Smooth muscle cell (in vitro differentiated cells): ENCODE measurements at regions not wholly inside any gene's neighbourhood (a gene's known extent, or its start where the extent isn't known, plus 50 kb on each side); places are given as distances from the start of the nearest gene placed in this dataset.

ENCODE experiments used
- DNase-seq: peaks from one replicate; lab custom pipeline; 2025; ENCODE audit not compliant: unreplicated experiment; lab: John Stamatoyannopoulos, UW
- H2AFZ ChIP-seq: fragments of 200-600 bp; sonication (generic); 2 replicates; pipeline ENCODE4 v1.6.0; 2016; ENCODE audit warnings: antibody characterized with exemption, low read depth, mild to moderate bottlenecking
- H3F3A ChIP-seq: fragments of 200-600 bp; sonication (generic); 2 replicates; pipeline ENCODE4 v1.6.0; 2017; ENCODE audit warnings: antibody characterized with exemption, low read depth
- H3K27ac ChIP-seq: fragments of 200-600 bp; sonication (generic); 2 replicates; pipeline ENCODE4 v1.5.1; 2016; ENCODE audit warnings: low read depth, mild to moderate bottlenecking
- H3K27me3 ChIP-seq: fragments of 200-600 bp; sonication (generic); 2 replicates; pipeline ENCODE4 v1.6.1; 2016; ENCODE audit warnings: low read depth, mild to moderate bottlenecking
- H3K36me3 ChIP-seq: fragments of 200-600 bp; sonication (generic); 2 replicates; pipeline ENCODE4 v1.5.1; 2016; ENCODE audit warnings: low read depth
- H3K4me1 ChIP-seq: fragments of 200-600 bp; sonication (generic); 2 replicates; pipeline ENCODE4 v1.5.1; 2016; ENCODE audit warnings: low read depth
- H3K4me2 ChIP-seq: fragments of 200-600 bp; sonication (generic); 2 replicates; pipeline ENCODE4 v1.6.0; 2016; ENCODE audit warnings: mild to moderate bottlenecking
- H3K4me3 ChIP-seq: fragments of 200-600 bp; sonication (generic); 2 replicates; pipeline ENCODE4 v1.5.1; 2016; ENCODE audit warnings: mild to moderate bottlenecking
- H3K79me2 ChIP-seq: fragments of 200-600 bp; sonication (generic); 2 replicates; pipeline ENCODE4 v1.6.0; 2016; ENCODE audit warnings: low read depth, mild to moderate bottlenecking
- H3K9ac ChIP-seq: fragments of 200-600 bp; sonication (generic); 2 replicates; pipeline ENCODE4 v1.6.0; 2016; ENCODE audit warnings: low read depth
- H3K9me3 ChIP-seq: fragments of 200-600 bp; sonication (generic); replicated peaks from 2 replicates; pipeline ENCODE4 v1.5.1; 2016; ENCODE audit warnings: low read depth
- H4K20me1 ChIP-seq: fragments of 200-600 bp; sonication (generic); 2 replicates; pipeline ENCODE4 v1.6.0; 2016; ENCODE audit warnings: low read depth
- WGBS: methylation state at CpG from one replicate; pipeline ENCODE4 v1.1.7; 2016; ENCODE audit warnings: low lambda C conversion rate; 5-methylcytosine and 5-hydroxymethylcytosine counted together
- TF ChIP-seq, protein P1 (sequence below): fragments of 200-600 bp; sonication (generic); IDR thresholded peaks from 2 replicates; pipeline ENCODE4 v1.5.1; 2017; ENCODE audit warnings: borderline replicate concordance, mild to moderate bottlenecking, antibody characterized with exemption; ENCODE audit not compliant: insufficient read depth, poor library complexity, severe bottlenecking

DNA sequence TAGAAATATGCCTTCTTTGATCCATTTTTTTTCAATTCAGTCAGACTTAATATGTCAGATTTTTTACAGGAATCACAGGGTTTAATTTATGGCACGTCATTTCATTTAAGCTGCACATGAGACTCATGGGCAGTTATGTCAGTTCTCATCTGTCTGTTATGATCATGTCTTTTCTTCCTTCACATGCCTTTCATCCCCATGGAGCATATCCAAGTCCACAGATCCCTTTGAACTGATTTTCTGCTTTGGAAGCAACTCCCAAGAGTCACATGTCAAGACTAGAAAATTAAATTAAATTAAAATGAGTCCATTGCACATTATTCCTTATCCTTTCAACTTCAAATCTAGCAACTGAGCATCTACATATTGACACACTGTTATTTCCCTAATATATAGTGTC lies 1274.0 kb upstream of the C9orf72 start:
- no peaks in the 10 kb centered on the region for H3K36me3 ChIP-seq
- H3K27ac ChIP-seq: no peak overlapping the region
- peaks cover 5% of the 10 kb centered on the region for H3K4me1 ChIP-seq
- no peaks in the 10 kb centered on the region for H3F3A ChIP-seq
- 93% methylated on average over 1 of the region's 1 CpG for WGBS
- H3K4me3 ChIP-seq: no peak overlapping the region
- H4K20me1 ChIP-seq: no peaks in the 10 kb centered on the region
- no peaks in the 10 kb centered on the region for H3K27me3 ChIP-seq
- H3K9me3 ChIP-seq: no peaks in the 10 kb centered on the region
- DNase-seq: no peak
- no peak overlapping the region for H3K4me2 ChIP-seq
- no peak overlapping the region for H3K9ac ChIP-seq
- no peak overlapping the region for H2AFZ ChIP-seq
- no peaks in the 10 kb centered on the region for H3K79me2 ChIP-seq
- TF ChIP-seq, protein P1, sequence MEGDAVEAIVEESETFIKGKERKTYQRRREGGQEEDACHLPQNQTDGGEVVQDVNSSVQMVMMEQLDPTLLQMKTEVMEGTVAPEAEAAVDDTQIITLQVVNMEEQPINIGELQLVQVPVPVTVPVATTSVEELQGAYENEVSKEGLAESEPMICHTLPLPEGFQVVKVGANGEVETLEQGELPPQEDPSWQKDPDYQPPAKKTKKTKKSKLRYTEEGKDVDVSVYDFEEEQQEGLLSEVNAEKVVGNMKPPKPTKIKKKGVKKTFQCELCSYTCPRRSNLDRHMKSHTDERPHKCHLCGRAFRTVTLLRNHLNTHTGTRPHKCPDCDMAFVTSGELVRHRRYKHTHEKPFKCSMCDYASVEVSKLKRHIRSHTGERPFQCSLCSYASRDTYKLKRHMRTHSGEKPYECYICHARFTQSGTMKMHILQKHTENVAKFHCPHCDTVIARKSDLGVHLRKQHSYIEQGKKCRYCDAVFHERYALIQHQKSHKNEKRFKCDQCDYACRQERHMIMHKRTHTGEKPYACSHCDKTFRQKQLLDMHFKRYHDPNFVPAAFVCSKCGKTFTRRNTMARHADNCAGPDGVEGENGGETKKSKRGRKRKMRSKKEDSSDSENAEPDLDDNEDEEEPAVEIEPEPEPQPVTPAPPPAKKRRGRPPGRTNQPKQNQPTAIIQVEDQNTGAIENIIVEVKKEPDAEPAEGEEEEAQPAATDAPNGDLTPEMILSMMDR: no peak

DNA sequence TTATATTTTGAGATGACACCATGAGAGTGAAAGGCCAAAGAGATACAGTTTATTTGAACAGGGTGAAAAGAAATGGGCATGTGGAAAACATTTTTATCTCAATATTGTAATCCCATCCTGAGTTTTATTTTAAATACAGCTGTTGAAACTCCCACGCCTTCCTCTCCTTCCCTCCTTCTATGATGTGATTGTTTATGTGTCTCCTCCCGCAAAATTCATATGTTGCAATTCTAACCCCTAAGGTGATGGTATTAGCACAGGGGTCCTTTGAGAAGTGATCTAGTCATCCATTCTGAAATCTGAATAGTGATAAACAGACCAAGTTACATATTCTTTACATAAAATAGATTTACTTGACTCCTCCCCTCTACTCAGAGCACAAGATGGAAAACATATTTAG lies 1275.4 kb upstream of the C9orf72 start:
- H3K4me3 ChIP-seq: no peak overlapping the region
- H3K27ac ChIP-seq: peak overlapping the region; percentile 62
- WGBS: 46% methylated on average over 2 of the region's 2 CpGs
- no peak for DNase-seq
- no peaks in the 10 kb centered on the region for H3K36me3 ChIP-seq
- H4K20me1 ChIP-seq: no peaks in the 10 kb centered on the region
- H3K79me2 ChIP-seq: no peaks in the 10 kb centered on the region
- H3K9me3 ChIP-seq: no peaks in the 10 kb centered on the region
- H2AFZ ChIP-seq: no peak overlapping the region
- no peaks in the 10 kb centered on the region for H3F3A ChIP-seq
- no peaks in the 10 kb centered on the region for H3K27me3 ChIP-seq
- no peak overlapping the region for H3K9ac ChIP-seq
- TF ChIP-seq, protein P1: no peak
- peaks cover 5% of the 10 kb centered on the region for H3K4me1 ChIP-seq
- peak overlapping the region; percentile 60 for H3K4me2 ChIP-seq

GRCh38 chr9:28853477-28853876 lies 1280.2 kb upstream of the C9orf72 start:
- no peak overlapping the region for H2AFZ ChIP-seq
- 73% methylated on average over 4 of the region's 4 CpGs for WGBS
- no peak overlapping the region for H3K27ac ChIP-seq
- TF ChIP-seq, protein P1: no peak
- H3K36me3 ChIP-seq: no peaks in the 10 kb centered on the region
- no peaks in the 10 kb centered on the region for H4K20me1 ChIP-seq
- no peak for DNase-seq
- H3K79me2 ChIP-seq: no peaks in the 10 kb centered on the region
- H3K9ac ChIP-seq: no peak overlapping the region
- no peaks in the 10 kb centered on the region for H3K27me3 ChIP-seq
- no peaks in the 10 kb centered on the region for H3F3A ChIP-seq
- H3K9me3 ChIP-seq: no peaks in the 10 kb centered on the region
- H3K4me3 ChIP-seq: no peak overlapping the region
- no peak overlapping the region for H3K4me2 ChIP-seq
- H3K4me1 ChIP-seq: peaks cover 4% of the 10 kb centered on the region

DNA sequence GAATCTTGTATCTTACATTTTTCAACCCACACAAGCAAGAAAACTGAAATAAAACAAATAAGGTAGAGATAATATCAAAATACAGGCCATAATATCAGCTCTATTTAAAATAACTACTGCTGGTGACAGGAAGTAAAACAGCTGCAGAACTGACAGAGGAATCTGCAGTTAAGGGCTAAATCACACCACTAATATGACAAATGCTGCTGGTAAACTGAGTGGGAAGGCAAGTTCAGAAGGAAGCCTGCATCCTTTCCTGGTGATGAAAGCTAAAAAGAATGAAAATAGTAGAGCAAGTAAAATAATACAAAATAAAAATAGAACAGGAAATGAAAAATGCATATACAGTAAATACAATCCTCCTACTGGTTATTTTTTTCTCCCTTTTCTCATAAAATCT lies 1293.7 kb upstream of the C9orf72 start:
- DNase-seq: no peak
- H3K4me2 ChIP-seq: peak overlapping the region; percentile 58
- no peak overlapping the region for H2AFZ ChIP-seq
- H4K20me1 ChIP-seq: no peaks in the 10 kb centered on the region
- TF ChIP-seq, protein P1: no peak
- peaks cover 8% of the 10 kb centered on the region for H3K4me1 ChIP-seq
- no peaks in the 10 kb centered on the region for H3K79me2 ChIP-seq
- H3K4me3 ChIP-seq: no peak overlapping the region
- H3K9me3 ChIP-seq: no peaks in the 10 kb centered on the region
- H3K9ac ChIP-seq: no peak overlapping the region
- H3F3A ChIP-seq: no peaks in the 10 kb centered on the region
- H3K36me3 ChIP-seq: no peaks in the 10 kb centered on the region
- H3K27ac ChIP-seq: peak overlapping the region; percentile 36
- H3K27me3 ChIP-seq: no peaks in the 10 kb centered on the region
